Hematopoietic multipotent progenitor cell treated with erythropoietin and hydrocortisone succinate and interleukin-3 and kit ligand, for 4 days (in vitro differentiated cells): ENCODE measurements at regions not wholly inside any gene's neighbourhood (a gene's known extent, or its start where the extent isn't known, plus 50 kb on each side); places are given as distances from the start of the nearest gene placed in this dataset.
A peak's percentile ranks its signal among the peaks of the same experiment; 100 is the strongest.

ENCODE experiments used
- DNase-seq: peaks from one replicate; pipeline ENCODE4 v3.0.0-alpha.2; 2015

DNA sequence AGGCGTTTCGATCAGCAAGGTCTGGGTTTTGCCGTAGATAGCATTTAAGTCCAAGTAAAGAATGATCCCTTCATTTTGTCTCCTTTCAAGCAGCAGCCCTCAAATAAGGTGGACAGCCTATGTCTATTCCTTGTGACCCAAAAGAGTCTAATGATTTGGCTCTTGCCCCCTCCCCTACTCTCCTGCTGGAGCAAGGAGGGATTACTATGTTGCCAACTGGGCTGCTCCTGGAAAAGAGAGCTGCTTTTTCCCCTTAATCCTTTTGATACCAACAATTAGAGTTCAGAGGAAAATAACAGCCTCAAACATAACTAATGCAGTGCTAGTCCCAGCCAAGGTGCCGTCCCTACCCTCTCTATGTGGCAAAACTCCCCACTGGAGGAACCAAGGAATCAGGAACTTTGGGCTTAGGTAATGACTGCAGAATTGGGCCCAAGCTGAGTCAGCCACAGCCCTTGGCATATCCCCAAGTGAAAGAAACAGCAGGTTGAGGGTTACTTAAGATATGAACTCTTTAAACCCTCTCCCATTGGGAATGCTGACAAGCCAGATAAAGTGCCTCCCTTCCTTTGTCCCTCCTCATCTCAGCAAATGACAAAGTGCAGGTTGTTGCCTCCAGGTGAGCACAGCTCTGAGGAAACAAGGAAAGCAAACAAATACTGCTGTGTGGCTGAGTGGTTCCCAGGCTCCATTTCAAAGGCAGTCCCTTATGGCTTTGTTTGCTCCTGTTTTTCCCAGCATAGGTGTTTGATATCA, 643.7 kb downstream of the INHBA start:
- DNase-seq, result no peak

DNA sequence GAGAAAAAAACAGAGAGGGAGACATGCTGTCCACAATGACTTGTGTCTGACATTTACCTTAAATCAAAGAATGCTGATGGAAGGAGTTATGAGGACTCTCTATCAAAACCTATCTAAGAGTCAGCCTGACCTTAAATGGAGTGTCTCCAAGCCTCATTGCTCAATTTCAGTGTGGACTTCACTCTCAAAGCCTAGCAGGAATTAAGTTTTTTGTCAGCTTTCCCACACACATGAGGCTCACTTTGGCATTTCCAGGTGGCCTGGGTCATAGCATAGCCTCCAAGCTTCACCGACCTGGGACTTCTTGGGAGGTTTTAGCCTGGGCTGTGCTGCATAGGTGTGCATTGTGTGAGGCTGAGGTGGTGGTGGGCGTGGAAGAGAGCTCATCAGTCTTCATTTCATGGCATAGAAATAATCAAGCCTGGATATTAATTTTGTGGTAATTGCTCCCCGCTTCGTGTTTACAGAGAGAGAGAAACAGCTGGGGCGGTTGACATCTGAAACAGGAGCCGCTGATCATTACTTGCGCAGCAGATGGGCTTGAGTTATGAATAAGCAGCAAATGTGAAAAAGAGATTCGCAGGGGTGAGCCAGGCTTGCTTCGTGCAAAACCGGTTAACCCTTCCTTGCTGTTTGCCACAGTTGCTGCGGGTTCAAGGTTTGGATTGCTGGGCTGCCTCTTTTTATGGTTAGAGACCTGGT, 647.8 kb downstream of the INHBA start:
- DNase-seq, result no peak

DNA sequence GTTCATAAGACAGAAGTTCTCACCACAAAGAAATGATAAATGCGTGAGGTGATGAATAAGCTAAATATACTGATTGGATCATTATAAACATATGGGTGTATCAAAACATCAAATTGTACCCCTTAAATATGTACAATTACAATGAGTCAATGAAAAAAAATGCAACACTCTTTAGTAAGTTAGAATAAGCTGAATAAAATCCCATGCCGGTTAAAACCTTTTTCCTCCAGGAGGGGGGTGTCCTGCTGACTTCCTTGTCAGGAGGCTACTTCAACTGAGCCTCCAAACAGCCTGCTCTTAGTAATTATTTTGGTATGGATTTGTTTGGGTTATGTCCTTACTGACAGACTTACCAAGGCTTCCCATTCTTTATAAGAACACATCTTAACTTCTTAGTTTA, 649.1 kb downstream of the INHBA start:
- no peak for DNase-seq

DNA sequence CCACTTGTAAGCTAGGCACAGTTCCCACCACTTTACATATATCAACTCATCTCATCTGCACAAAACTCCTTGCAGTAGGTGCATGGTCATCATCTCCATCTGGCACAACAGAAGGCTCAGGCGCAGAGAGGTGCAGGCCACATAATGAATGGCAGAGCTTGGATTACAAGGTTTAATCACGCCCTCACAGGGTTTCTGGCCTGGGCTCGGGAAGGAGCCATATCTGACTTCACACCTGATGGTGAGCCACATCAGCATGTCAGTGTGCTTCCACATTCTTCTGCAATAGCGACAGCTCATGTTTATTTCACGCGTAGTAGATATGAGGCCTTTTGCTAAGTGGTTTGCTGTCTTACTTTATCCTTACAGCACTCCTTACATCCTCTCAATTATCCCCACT, 650.2 kb downstream of the INHBA start:
- no peak for DNase-seq

DNA sequence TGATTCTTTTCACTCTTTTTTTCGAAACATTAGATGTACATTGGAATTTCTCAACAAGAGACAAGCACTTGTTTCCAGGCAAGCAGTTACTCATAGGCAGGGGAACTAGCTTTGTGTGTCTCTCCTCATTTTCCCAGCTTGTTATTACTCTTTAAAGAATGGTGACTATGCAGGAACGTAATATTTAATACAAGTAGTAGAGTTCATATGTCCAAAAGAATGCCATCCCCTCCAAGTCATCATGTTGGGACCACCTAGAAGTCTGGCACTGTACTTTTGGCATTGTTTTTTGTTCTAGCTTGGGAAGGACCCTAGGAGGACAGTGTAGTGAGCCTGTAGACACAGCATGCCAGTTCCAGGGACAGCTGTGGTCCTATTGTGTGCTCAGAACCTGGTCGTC, 650.7 kb downstream of the INHBA start:
- DNase-seq, result no peak

DNA sequence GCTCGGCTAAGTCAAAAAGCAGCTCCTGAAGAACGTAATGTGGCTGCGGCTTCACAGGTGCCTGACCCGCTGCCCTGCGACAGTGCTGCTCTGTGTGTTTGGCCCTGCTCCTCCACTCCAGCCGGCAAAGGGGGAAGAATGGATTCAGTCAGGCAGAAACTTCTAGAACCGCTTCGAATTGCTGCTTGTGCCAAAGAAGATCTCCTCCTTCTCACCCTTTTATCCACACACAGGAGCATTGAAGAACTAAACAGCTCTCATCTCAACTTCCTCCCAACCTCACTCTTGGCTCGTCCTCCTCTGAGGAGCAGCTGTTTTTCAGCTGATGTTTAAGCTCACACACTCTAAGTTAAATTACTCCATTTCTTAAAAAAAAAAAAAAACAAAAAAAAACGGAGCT, 651.4 kb downstream of the INHBA start:
- DNase-seq, result no peak

DNA sequence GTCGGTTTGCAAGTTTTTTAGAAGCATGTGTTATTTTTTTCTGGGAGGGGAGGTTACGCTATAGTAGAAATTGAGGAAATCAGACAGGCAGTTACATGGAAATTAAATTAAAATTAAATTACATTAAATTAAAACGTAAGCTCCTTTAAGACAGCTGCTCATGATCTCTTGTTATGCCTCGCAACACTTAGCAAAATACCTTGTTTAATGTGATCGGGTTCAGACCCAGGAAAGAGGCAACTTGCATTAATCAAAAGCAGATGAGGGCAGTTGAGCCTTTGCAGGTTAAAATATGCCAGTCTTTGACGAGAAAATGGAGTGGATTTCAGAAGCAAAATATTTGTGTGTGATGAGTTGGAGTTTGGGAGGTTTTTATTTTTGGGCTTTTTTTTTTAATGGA, 651.8 kb downstream of the INHBA start:
- DNase-seq, result no peak

DNA sequence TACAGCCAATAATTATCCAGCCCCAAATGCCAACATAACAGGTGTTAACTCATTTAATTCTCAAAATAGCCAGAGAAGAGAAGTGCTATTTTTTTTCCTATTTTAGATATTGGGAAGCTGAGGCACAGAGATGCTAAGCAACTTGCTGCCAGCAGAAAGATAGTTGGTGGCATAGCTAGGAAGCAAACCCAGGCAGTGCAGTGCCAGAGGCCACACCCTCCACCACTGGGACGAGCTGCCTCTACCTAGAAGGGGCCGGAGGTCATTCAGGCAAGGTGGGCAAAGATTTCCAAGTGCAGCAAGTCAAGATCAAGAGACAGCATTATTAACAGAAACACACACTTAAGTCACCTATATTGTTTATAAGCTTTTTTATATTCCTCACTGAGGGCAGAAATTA, 654.1 kb downstream of the INHBA start:
- DNase-seq, result no peak

DNA sequence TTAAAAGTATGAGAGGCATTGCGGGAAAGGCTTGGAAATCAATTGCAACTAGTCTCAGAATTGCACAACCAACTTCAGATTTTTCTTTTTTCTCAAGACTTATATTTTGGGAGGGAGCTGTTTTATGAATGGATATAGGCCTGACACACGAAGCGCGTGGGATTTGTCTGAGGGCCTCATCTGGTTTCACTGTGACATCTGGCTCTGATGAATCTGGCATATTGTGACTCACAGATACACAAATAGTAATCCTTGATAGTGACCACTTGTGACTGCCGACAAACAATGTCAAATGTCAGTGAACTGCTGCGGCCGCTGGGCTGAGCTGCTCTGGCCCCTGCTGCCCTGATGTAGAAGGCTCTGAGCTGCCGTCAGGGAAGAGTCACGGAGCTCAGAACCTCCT, 655.1 kb downstream of the INHBA start:
- DNase-seq, result no peak

DNA sequence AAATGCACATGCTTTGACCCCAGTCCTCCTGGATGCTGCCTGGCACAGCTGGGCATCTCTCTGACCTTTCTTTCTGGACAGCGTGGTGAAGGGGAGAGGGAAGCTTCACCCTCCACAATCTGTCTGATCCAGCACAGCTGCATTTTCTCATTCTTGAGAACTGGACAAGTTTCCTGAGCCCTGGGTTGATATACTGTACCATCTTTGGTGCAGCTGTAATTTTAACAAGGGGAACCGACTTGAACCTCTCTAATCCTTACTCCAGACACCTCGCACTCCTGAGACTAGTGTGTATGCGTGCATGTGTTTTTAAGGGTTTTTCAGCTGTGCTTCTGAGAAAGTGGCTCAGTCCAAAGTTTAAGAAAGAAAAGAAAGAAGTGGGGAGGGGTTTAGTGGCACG, 655.7 kb downstream of the INHBA start:
- no peak for DNase-seq

DNA sequence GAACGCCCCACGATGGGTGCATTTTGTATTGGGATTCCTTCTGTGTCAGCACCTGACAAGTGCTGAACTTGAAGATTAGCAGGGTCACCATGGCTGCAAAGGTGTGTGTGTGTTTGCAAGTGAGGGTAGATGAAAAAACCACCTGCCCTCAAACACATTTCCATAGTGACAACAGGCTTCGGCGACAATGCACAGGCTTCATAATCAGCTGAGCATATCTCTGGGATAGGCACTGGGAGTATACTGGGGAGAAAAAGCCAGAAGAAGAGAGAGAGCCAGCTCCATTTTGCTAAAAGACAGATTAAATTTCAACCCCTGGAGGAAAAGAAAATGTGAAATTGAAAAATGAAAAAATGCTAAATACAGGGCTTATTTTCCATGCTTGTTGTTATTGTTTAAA, 656.1 kb downstream of the INHBA start:
- no peak for DNase-seq

DNA sequence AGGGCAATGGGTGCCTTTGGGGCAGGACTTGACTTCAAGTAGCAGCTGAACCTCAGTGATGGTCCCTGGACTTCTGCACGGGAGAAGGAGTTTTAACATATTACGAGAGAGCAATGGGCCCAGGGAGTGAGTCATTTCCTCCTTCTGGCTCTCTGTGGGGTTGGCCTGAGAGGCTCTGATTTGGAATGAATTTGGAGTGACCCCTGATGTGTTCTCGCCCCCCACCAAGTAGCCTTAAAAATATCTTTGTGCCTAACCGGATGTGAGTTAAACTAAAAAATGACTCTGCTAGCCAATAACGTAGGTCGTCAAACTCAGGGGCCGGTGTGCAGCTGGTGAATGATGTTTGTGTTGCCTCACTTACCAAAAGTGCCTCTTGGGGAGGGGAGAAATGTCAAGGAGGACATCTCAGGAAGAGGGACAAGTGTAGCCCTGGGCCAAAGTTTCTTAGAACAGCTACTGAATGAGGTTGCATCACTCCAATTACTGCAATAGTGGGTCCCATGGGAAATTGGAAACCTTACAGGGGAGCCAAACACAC, 656.6 kb downstream of the INHBA start:
- DNase-seq, result no peak

DNA sequence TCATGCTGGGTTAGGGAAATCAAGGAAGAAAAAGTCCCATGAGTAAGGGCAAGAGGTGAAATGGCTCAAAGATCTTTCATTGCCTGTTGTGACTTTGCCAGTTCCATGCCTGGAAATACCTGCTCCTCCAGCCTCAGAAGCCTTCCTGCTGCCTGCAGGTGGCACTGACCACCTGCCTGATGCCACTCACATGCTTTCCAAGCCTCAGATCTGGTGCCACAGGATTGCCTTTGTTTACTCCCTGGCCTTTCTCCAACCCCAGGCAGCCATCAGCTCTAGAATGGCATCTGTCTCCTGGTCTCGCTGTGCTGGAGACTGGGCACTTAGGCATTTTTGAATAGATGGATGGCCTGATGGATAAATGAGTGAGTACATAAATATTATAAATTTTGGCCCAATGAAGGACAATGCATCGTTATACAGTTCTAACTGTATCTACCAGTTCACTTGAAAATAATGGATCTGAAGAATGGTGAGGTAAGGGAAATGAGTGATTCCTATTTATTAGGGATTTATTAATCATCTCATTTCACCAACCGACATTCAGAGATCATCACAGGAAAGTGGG, 657.2 kb downstream of the INHBA start:
- DNase-seq, result no peak

DNA sequence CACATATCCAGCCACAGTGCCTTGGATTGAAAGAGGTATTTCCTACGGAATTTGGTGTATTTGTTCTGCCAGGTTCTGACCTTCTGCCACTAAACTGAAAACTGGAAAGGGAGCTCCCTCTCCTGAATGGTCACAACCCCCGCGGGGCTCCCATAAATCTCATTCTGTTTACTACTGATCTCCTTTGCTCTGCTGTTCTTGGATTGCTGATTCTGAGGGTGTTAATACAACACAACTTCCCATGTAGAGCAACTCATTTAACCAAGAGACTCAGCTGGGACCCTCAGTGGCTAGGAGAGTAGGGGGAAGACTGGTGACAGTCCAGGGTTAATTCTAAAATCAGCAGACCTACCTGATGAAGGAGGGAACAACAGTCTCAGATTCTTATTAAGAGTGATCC, 662.9 kb downstream of the INHBA start:
- DNase-seq, result no peak

DNA sequence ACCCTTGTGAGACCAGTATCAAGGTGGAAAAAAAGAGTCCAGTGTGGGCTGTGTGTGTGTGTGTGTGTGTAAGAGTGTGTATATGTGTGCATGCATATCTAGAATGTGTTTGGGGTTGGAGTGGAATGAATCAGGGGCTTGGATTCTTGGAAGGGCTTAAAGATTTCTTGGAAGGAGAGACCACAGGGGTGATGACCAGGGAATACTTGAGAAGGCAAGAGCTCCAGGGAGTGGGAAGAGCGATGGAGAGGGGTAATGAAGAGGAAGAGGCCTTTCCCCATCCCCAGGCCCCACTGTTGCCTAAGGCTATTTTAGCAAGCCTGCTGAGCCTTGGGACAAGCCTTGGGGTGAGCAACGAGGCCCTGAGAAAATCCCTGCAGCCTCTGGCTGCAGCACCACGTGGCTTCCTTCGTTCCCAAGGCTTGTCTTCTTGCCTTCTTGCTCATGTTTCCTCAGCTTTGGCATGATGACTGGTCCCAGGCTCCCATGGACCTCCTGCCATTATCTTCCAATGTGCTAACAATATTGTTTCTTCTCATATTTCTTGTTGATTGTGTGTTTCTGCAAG, 663.4 kb downstream of the INHBA start:
- DNase-seq, result no peak

DNA sequence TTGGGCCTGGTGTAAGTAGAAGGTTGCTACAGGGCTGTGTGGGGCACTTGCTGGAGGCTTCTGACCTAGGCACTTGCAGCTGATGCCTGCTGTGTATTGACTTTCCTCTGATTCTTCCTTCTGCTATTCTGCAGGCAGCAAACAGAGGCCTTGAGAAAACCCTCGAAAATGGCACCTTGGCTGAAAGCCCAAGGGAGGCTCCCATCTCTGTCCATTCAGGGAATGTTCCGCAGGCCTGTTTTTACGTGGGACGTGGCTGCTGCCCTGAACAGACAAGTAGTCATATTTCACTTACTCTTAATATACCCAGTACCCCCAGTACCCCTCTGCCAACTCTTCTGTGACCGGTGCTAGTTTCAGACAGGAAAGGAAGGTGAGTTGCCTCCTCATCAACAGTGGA, 664.7 kb downstream of the INHBA start:
- no peak for DNase-seq

DNA sequence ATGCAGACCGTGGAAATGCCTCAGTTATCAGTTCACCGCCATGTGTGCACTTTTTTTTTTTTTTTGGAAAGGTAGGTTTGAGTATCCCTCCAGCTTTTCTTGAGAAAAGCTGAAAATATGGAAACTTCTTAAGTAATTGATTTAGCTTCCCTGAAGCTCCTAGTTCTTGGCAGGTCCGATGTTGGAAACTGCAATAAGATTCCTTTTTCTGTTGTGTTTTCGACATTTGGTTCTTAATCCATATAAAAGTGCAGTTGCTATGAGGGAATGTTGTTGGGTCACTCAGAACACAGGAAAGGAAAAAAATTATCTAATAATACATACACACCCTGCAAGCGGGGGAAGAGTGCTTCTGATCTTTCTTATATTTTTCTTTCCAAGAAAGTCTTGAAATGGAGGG, 665.2 kb downstream of the INHBA start:
- DNase-seq, result no peak

DNA sequence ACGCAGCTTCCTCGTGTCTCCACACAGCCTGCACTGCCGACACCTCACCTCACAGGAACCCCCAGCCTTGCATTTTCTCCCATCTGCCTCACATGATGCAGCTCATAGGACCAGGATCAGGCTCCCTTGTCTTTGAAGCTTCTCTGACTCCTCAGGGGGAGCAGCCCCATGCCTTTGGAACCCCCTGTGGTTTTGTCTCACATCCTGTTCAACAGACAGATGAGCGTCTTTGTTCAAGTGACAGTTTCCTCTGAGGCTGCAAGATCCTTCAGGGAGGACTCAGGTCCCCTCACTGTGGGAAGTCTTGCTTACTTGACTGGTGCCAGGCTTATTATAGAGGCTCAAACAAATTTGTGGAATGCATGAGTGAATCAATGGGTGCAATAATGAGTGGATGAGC, 667.1 kb downstream of the INHBA start:
- peak; percentile 39 for DNase-seq

DNA sequence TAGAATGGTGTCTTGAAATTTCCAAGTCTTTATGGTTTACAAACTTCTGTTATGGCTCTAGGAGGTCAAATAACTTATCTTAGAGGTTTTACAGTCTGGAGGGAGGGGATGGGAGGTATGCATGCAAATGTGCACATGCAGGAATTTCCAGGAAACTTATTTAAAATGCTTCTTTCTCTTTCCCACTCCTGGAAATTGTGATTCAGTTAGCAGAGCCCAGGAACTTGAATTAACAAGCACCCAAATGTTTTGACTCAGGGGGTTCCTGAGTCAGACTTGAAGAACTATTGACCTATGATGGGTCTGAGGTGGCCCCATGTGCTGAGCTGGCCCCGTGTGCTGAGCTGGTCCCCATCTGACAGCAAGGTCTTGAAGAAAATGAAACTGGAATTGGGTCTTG, 669.4 kb downstream of the INHBA start:
- DNase-seq, result no peak

DNA sequence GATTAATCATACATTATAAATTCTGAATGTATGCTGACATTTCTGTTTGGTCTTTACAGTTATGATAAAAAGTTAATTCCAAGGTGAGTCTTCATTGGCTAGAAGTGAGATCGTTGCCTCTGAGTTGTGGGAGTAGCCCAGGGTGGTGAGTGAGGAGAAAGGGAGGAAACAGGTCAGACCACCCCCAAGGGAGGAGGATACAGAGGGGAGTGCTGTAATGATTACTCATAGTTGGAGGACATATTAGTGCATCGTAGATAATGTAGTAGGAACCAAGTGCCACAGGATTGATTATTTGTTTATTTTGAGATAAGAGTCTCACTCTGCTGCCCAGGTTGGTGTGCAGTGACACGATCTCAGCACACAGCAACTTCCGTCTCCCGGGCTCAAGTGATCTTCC, 672.2 kb downstream of the INHBA start:
- no peak for DNase-seq

DNA sequence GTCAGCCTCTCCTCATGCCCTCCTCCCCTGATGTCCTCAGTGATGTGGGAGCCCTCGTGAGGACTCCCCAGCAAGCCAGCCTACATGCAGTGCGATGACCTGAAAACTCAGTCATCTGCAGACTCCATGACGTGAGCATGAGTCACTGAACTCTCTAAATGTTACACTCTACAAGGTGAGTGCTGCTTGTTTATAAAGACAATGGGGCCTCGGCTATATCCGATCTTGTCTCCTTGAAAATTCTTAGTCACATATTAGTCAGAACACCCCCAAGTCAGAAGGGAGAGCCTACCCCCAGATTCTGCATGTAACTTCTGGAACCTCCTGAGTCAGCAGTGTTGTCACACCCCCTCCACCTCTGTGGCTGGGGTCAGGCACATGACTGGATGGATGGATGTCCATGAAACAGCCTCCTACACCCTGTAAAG, 673.8 kb downstream of the INHBA start:
- no peak for DNase-seq

DNA sequence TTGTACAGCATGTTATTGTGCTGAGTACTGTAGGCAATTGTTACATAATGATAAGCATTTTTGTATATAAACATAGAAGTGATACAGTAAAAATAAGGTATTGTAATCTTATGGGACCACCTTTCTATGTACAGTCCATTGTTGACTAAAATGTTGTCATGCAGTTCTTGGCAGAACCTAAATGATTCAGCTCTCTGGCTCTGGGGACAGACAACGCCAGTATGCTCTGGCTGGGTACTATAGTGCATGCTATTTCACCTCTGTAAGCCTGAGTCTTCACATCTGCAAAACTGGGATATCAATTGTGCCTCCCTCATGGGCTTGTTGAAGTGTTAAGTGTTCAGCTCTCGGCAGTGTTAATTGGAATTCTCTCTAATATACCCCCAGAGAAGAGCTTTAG, 674.3 kb downstream of the INHBA start:
- DNase-seq, result no peak

DNA sequence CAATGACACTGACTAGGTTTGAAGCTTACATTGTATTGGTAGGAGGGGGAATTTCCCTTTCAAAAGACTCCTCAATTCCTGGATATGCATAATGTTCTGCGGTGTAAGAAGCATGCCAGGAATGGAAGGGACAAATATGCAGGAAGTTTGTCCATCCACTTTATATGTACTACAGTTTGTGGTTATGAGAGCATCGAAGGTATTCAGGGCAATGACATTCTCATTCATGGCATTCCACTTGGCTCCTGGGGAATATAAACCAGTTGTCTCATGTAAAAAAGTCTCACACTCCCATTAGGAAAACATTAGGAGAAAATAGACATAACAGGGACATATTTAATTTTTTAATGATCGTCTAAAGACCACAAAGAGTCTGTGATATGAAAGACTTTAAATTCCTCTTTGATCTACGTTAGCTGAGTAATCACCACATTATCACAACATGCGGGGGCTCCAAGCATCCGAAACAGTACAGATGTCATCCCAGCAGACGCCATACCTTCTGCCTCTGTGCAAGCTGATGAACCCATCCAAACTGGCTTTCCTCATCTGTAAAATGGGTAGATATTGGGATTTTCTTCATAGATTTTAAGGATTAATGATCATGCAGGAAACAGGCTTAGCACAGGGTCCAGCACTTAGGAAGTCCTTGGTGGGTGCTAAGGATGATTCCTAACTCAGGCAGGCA, 675.3 kb downstream of the INHBA start:
- DNase-seq, result no peak
